Endothelial cell (in vitro differentiated cells): ENCODE measurements at regions not wholly inside any gene's neighbourhood (a gene's known extent, or its start where the extent isn't known, plus 50 kb on each side); places are given as distances from the start of the nearest gene placed in this dataset.

Source experiments
- DNase-seq: peaks from one replicate; pipeline ENCODE4 v3.0.0; 2021; ENCODE audit warnings: low spot score
- H3K27ac Mint-ChIP-seq: one replicate; pipeline ENCODE4 v1.8.0; 2021; ENCODE audit warnings: mixed read lengths, inconsistent platforms; ENCODE audit not compliant: unreplicated experiment
- H3K27me3 Mint-ChIP-seq: one replicate; pipeline ENCODE4 v1.8.0; 2021; ENCODE audit warnings: mild to moderate bottlenecking, moderate library complexity, mixed read lengths, inconsistent platforms; ENCODE audit not compliant: unreplicated experiment
- H3K36me3 Mint-ChIP-seq: one replicate; pipeline ENCODE4 v1.8.0; 2021; ENCODE audit warnings: mild to moderate bottlenecking, low read depth, mixed read lengths, inconsistent platforms; ENCODE audit not compliant: unreplicated experiment
- H3K4me1 Mint-ChIP-seq: one replicate; pipeline ENCODE4 v1.8.0; 2021; ENCODE audit warnings: mild to moderate bottlenecking, mixed read lengths, inconsistent platforms; ENCODE audit not compliant: unreplicated experiment
- H3K4me3 Mint-ChIP-seq: one replicate; pipeline ENCODE4 v1.8.0; 2021; ENCODE audit warnings: mild to moderate bottlenecking, mixed read lengths, inconsistent platforms; ENCODE audit not compliant: unreplicated experiment
- H3K9me3 Mint-ChIP-seq: one replicate; pipeline ENCODE4 v1.8.0; 2021; ENCODE audit warnings: mixed read lengths, inconsistent platforms; ENCODE audit not compliant: unreplicated experiment
- CTCF ChIP-seq: fragments of 200-600 bp; sonication (generic); IDR thresholded peaks from one replicate; pipeline ENCODE4 v1.5.0; 2021; ENCODE audit warnings: antibody characterized with exemption; ENCODE audit not compliant: unreplicated experiment

- Mint-ChIP-seq H3K36me3 (no peaks in the 10 kb centered on the region), H3K27me3 (peaks cover 2% of the 10 kb centered on the region), H3K4me1 (peaks cover 6% of the 10 kb centered on the region), H3K9me3 (no peaks in the 10 kb centered on the region), H3K4me3 (no peak overlapping the region), H3K27ac (no peak overlapping the region)
- TF ChIP-seq CTCF = no peak
- no peak for DNase-seq
Measured at GRCh38 chr5:129174480-129174879, 79.9 kb downstream of the ISOC1 start.

GRCh38 chr5:129177451-129177850 is 82.9 kb downstream of the ISOC1 start:
- peaks cover 4% of the 10 kb centered on the region for H3K27me3 Mint-ChIP-seq
- H3K9me3 Mint-ChIP-seq = no peaks in the 10 kb centered on the region
- no peaks in the 10 kb centered on the region for H3K36me3 Mint-ChIP-seq
- peaks cover 6% of the 10 kb centered on the region for H3K4me1 Mint-ChIP-seq
- TF ChIP-seq CTCF = no peak
- H3K27ac Mint-ChIP-seq = no peak overlapping the region
- H3K4me3 Mint-ChIP-seq = no peak overlapping the region
- DNase-seq = no peak

- Mint-ChIP-seq H3K27me3 (peaks cover 3% of the 10 kb centered on the region), H3K4me3 (no peak overlapping the region), H3K4me1 (no peaks in the 10 kb centered on the region), H3K27ac (no peak overlapping the region), H3K36me3 (no peaks in the 10 kb centered on the region), H3K9me3 (no peaks in the 10 kb centered on the region)
- TF ChIP-seq CTCF = no peak
- DNase-seq = no peak
Measured at GRCh38 chr5:129199308-129199707, 104.8 kb downstream of the ISOC1 start.

- Mint-ChIP-seq H3K4me1 (peaks cover 4% of the 10 kb centered on the region), H3K36me3 (no peaks in the 10 kb centered on the region), H3K27me3 (peaks cover 3% of the 10 kb centered on the region), H3K4me3 (no peak overlapping the region), H3K9me3 (no peaks in the 10 kb centered on the region), H3K27ac (no peak overlapping the region)
- TF ChIP-seq CTCF = no peak
- no peak for DNase-seq
Measured at GRCh38 chr5:129204525-129204924, 110.0 kb downstream of the ISOC1 start.

- no peak for DNase-seq
- Mint-ChIP-seq H3K27me3 (no peaks in the 10 kb centered on the region), H3K4me3 (no peak overlapping the region), H3K27ac (no peak overlapping the region), H3K4me1 (no peaks in the 10 kb centered on the region), H3K36me3 (no peaks in the 10 kb centered on the region), H3K9me3 (no peaks in the 10 kb centered on the region)
- TF ChIP-seq CTCF = no peak
Measured at GRCh38 chr5:129216001-129216400, 121.5 kb downstream of the ISOC1 start.
